ENCODE measurements at regions not wholly inside any gene's neighbourhood (a gene's known extent, or its start where the extent isn't known, plus 50 kb on each side); places are given as distances from the start of the nearest gene placed in this dataset.
"Not testable (repeated sequence)": the region's sequence is repeated elsewhere in the genome, so short reads cannot be mapped to it uniquely, and the experiment has no call there.

GRCh38 chr4:54852602-54853001, 194.8 kb downstream of the KIT start:
- DNase-seq (ENCODE audit: low read depth in 1 of 2, low spot score in 1 of 2), result no peak

DNA sequence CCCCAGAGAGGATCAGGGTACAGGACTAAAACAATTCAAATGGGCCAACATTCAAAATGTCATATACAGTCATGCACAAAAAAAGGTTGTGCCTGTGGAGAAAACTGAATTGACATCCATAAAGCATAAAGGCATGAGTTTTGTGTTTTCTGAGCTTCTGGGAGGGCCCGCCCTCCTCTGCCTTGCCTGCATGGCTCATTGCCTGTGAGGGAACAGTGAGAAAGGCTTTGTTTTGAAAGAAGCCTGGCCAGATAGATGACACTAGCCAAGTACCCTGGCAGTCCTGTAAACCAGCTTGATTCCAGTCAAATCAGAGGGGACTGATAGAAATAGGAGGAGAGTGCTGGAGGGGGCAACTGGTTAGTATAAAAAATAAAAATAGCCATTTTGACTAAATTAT, 194.3 kb downstream of the KIT start:
- no peak for DNase-seq (ENCODE audit: low read depth in 1 of 2, low spot score in 1 of 2)

DNA sequence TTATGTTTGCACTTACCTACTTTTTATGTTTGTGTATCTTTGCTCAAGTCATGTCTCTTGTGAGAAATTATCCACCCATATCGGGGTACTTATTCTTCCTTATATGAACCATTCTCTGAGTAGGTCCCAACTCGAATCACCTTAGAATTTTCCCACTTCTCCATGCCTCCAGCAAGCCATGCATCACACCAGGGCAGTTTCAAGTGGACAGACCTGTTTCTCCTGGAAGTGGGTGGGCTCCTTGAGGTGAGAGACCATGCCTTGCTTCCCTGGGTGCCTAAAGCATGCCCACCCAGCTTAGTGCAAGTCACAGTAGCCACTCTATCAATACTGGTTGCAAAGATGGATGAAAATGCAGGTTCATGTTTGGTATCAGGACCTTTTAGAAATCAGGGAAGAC, 187.2 kb downstream of the KIT start:
- no peak for DNase-seq (ENCODE audit: low read depth in 1 of 2, low spot score in 1 of 2)

- DNase-seq (ENCODE audit: low read depth in 1 of 2, low spot score in 1 of 2), result no peak
Measured at GRCh38 chr4:54843946-54844345, 186.2 kb downstream of the KIT start.

GRCh38 chr4:54843106-54843505, 185.3 kb downstream of the KIT start:
- DNase-seq (ENCODE audit: low read depth in 1 of 2, low spot score in 1 of 2), result no peak

DNA sequence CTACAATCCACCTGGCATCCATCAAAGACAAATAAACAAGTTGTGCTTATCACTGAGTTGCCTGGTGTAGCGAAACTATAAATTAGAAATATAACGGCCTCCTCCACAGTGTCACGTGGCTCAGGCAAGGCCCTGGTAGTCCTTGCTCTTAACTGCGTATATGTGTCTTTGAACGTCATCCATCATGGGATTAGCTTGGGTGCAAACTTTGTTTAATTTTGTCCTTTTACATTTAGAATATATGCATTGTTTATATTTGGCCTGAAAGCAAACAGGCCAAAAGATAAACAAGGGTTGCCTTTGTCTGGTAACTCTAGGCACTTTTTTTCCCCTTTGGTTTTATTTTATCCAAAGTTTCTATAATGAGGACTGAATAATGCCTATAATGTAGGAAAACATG, 184.9 kb downstream of the KIT start:
- DNase-seq (ENCODE audit: low read depth in 1 of 2, low spot score in 1 of 2), result no peak

- DNase-seq (ENCODE audit: low read depth in 1 of 2, low spot score in 1 of 2), result no peak
Measured at GRCh38 chr4:54842226-54842625, 184.5 kb downstream of the KIT start.

DNA sequence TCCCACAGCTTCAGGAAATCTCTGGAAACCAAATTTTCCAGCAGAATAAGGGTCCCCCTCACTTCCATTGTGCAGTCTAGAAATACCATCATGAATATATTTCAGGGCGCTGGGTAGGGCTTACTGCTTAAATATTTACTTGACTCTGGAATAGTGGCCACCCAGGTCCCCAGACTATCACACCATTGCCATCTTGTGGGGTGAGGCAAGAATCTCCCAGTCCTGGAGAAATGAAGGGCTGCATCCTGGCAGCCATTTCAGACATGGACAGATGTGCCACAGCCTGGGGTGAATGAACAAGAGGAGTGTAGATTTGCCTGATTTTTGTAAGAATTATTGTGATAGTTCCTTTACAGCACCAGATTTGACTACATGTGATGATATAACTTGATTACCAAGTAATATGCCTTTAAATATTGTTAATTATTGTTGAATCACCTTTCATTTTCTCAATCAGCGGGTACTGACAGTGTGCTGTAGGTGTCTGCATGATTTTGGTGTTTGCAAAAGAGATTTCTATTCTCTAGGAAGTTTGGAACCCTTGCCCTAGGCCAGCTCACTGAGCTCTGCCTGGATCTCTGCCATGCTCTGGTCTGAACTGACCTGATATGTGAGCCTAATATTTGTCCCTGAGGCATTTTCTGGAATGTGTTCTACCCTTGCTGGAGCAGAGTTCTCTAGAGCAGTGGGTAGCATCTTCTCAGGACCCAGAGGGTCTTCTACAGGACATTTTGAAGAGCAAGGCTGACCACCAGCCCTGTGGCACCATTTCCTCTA, 183.4 kb downstream of the KIT start:
- no peak for DNase-seq (ENCODE audit: low read depth in 1 of 2, low spot score in 1 of 2)

DNA sequence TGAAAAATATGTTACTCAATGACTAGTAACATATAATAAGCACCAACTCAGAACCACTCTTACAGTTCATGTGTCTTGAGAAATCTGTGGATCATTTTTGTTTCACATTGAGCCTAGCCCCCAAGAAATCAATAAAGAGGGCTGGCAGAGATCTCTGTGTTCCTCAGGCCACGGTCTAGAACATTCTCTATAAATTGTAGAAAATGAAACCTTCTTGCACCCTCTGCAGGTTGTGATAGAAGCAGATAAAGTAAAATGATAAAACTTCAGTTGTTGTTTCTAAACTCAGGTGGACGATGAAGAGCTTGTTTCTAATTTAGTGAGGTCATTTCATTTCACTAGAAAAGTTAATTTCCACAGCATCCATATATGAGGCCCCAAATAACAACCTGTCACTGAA, 182.7 kb downstream of the KIT start:
- no peak for DNase-seq (ENCODE audit: low read depth in 1 of 2, low spot score in 1 of 2)

DNA sequence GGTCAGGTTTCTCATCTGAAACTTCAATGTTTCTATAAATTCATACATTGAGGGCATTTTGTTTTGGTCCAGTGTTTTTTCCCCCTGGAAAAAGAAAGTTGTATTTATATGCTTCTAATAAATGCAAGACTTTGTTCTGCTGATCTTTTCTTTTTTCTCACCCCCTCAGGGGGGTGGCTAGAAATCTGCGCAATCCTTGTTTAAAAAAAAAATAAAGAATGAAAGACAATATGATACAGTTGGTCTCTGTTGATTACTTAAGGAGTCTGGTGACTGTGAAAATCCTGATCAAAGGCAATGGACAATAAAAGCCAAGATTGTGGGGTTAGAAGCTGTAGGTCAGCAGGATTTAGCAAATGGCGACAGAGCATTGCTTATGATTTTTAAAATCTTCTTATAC, 180.5 kb downstream of the KIT start:
- DNase-seq (ENCODE audit: low read depth in 1 of 2, low spot score in 1 of 2), result no peak

DNA sequence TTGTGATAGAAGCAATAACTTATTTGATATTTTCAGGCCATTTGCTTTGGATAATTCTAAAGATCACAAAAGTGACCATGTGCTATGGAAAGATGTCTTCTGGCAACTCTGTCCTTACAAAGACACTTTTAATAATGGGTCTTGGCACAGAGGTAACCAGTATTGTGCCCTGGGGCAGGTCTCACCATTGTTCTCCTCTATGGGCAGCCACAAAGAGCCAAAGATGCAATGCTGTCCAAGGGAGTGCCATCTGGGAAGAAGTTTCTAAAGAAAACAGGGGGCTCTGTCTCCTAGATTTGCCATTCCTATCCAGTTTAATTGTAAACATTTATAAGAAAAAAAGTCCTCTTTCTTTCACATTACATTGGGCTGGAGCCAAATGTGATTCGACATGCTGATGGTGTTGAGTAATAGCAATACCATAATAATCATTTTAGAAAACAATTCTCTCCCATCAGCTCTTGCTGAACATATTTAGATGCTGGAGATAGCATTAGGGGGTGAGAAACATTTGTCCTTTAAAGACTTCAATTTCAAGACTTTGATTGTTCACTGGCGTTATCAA, 179.9 kb downstream of the KIT start:
- no peak for DNase-seq (ENCODE audit: low read depth in 1 of 2, low spot score in 1 of 2)

- not testable (repeated sequence) for DNase-seq (ENCODE audit: low read depth in 1 of 2, low spot score in 1 of 2)
Measured at GRCh38 chr4:54828361-54828760, 170.6 kb downstream of the KIT start.

GRCh38 chr4:54823616-54824015, 165.9 kb downstream of the KIT start:
- DNase-seq (ENCODE audit: low read depth in 1 of 2, low spot score in 1 of 2), result no peak

DNA sequence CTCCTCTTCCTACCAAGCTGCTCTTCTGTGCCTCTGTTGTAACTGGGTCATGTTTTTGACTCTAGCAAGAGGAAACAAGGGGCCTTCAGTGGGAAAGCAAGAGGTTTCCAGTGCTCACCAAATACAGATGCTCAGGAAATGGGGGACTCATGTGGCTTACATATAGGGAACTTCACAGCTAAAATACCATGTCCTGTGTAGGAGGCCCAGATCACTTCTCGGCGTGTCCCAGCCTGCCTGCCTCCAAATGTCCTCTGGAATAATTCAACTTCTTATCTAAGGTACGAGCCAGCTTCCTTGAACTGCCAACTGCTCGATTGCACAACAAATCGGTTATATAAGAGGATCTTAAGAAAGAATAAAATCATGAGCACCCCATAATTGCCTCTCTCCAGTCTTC, 161.3 kb downstream of the KIT start:
- no peak for DNase-seq (ENCODE audit: low read depth in 1 of 2, low spot score in 1 of 2)

DNA sequence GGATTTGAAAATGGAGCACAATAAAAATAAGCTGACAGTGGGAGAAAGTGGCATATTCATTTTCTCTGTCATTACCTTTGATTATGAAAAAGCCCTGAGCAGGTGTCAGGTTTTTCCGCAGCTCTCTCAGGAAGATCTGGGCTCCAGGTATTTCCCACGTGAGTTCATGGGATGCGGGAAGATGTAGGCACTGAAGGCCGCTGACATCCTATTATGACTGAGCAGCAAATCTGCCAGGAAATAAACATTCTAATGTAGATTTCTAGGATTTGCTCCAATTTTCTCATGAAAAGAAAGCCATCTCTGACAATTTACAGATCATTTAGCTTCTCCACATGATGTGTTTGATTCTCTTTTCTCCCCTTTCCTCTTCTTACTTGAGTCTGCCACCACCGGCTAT, 160.7 kb downstream of the KIT start:
- no peak for DNase-seq (ENCODE audit: low read depth in 1 of 2, low spot score in 1 of 2)

GRCh38 chr4:54813674-54814073, 155.9 kb downstream of the KIT start:
- DNase-seq (ENCODE audit: low read depth in 1 of 2, low spot score in 1 of 2), result no peak

DNA sequence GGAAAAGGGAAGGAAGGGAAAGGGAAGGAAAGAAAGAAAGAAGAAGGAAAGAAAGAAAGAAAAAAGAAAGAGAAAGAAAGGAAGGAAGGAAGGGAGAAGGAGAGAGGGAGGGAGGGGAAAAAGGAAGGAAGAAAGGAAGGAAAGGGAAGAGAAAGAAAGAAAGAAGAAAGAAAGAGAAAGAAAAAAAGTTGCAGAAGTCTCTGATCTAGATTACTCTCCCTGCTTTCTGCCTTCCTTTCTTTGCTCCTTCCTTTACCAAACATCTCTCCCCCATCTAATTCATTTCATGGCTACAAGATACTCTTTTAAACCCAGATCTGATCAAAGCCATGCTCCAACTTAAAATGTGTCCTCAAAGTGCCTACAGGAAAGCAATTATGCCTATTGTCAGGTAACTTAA, 148.6 kb downstream of the KIT start:
- DNase-seq (ENCODE audit: low read depth in 1 of 2, low spot score in 1 of 2), result no peak

GRCh38 chr4:54802336-54802735, 144.6 kb downstream of the KIT start:
- DNase-seq (ENCODE audit: low read depth in 1 of 2, low spot score in 1 of 2), result no peak

DNA sequence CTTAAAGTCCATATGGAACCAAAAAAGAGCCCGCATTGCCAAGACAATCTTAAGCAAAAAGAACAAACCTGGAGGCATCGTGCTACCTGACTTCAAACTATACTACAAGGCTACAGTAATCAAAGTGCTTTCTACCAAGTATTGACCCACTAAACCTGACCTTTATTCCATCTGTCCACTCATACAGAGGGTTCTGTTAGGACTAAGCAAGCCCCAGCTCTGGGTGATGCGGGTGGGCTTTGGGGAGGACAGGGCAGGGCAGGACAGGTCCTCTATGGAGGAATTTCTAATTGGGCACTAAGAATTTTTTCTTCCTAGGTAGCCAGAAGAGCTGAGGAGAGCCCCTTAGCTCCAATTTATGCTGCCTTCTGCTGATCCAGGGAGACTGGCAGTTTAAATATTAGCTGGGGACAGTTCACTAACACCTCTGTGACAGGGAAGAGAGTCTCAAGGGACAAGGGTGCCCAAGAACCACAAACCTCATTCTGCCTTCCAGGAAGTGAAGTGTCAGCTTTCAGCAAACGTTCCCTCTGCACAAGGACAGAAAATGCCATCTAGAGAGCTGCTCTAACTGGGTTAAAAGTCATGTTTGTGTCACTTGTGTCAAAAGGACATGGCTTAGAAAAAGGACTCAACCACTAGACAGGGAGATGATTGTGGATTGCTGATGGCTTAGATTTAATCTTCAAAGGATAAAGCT, 143.2 kb downstream of the KIT start:
- DNase-seq (ENCODE audit: low read depth in 1 of 2, low spot score in 1 of 2), result no peak

- no peak for DNase-seq (ENCODE audit: low read depth in 1 of 2, low spot score in 1 of 2)
Measured at GRCh38 chr4:54794579-54794978, 136.8 kb downstream of the KIT start.

- no peak for DNase-seq (ENCODE audit: low read depth in 1 of 2, low spot score in 1 of 2)
Measured at GRCh38 chr4:54793856-54794422, 136.2 kb downstream of the KIT start.

Measured in stimulated activated CD4-positive, alpha-beta T cell treated with anti-CD3 and anti-CD28 coated beads, Interleukin-15, amount 100 ng/mL, for 1 hour (primary cell).